Common myeloid progenitor, CD34-positive (primary cell): ENCODE measurements at regions not wholly inside any gene's neighbourhood (a gene's known extent, or its start where the extent isn't known, plus 50 kb on each side); places are given as distances from the start of the nearest gene placed in this dataset.

Experiments
- CTCF ChIA-PET: fragments of 350-600 bp; sonication (Branson Sonifier 250); formaldehyde crosslinking; loops from one replicate; lab custom pipeline; 2021; ENCODE audit warnings: antibody characterized with exemption; lab: Charles Lee
- POLR2A ChIA-PET: fragments of 350-600 bp; sonication (Branson Sonifier 250); formaldehyde crosslinking; loops from one replicate; lab custom pipeline; 2021; ENCODE audit warnings: antibody characterized with exemption; lab: Charles Lee
- DNase-seq, 3 donors: peaks; one replicate each; pipeline versions ENCODE4 v3.0.0 to v3.0.0-alpha.2; 2013
- H3K27ac ChIP-seq, 2 experiments: 1 replicate in 1 of 2; 2 replicates in 1 of 2; pipeline ENCODE4 v1.7.0; 2013; ENCODE audit warnings: inconsistent platforms in 2 of 2, low read length in 2 of 2, mild to moderate bottlenecking in 2 of 2, low read depth in 1 of 2, moderate library complexity in 1 of 2; ENCODE audit not compliant: severe bottlenecking in 2 of 2, insufficient read depth in 1 of 2, poor library complexity in 1 of 2
- H3K27me3 ChIP-seq, 5 experiments: replicated peaks in 2 of 5; 1 replicate in 3 of 5; 2 replicates in 2 of 5; pipeline versions ENCODE4 v1.6.1 to v1.7.0; 2013; ENCODE audit warnings: low read length in 4 of 5, mild to moderate bottlenecking in 2 of 5, moderate library complexity in 2 of 5, inconsistent platforms in 1 of 5; ENCODE audit not compliant: insufficient read depth in 5 of 5, control insufficient read depth in 4 of 5
- H3K36me3 ChIP-seq, 4 experiments: 1 replicate in 2 of 4; 2 replicates in 2 of 4; pipeline versions ENCODE4 v1.6.1 to v1.7.0; 2013; ENCODE audit warnings: low read length in 3 of 4, control low read depth in 1 of 4, mild to moderate bottlenecking in 1 of 4; ENCODE audit not compliant: control insufficient read depth in 4 of 4, insufficient read depth in 4 of 4
- H3K4me1 ChIP-seq, 4 experiments: 1 replicate in 3 of 4; 2 replicates in 1 of 4; pipeline versions ENCODE4 v1.6.1 to v1.7.1; 2013; ENCODE audit warnings: low read length in 3 of 4, mild to moderate bottlenecking in 3 of 4, control low read depth in 1 of 4, inconsistent platforms in 1 of 4, moderate library complexity in 1 of 4; ENCODE audit not compliant: control insufficient read depth in 4 of 4, insufficient read depth in 4 of 4; ENCODE audit errors: control extremely low read depth in 1 of 4
- H3K4me3 ChIP-seq, 7 experiments: 1 replicate in 4 of 7; 2 replicates in 3 of 7; pipeline versions ENCODE4 v1.5.1 to v1.7.0; 2013; ENCODE audit warnings: mild to moderate bottlenecking in 7 of 7, low read length in 6 of 7, moderate library complexity in 6 of 7, inconsistent platforms in 2 of 7, low read depth in 2 of 7, control low read depth in 1 of 7; ENCODE audit not compliant: insufficient read depth in 4 of 7, control insufficient read depth in 1 of 7; ENCODE audit errors: extremely low read depth in 1 of 7
- H3K9me3 ChIP-seq, 5 experiments: 1 replicate in 4 of 5; 2 replicates in 1 of 5; pipeline versions ENCODE4 v1.6.1 to v1.7.1; 2013; ENCODE audit warnings: low read length in 4 of 5, mild to moderate bottlenecking in 2 of 5, inconsistent platforms in 1 of 5, low read depth in 1 of 5, moderate library complexity in 1 of 5; ENCODE audit not compliant: control insufficient read depth in 4 of 5, insufficient read depth in 2 of 5; ENCODE audit errors: control extremely low read depth in 1 of 5
- WGBS: methylation state at CpG from one replicate; pipeline ENCODE4 v1.1.5; 2013; ENCODE audit not compliant: insufficient coverage; 5-methylcytosine and 5-hydroxymethylcytosine counted together

DNA sequence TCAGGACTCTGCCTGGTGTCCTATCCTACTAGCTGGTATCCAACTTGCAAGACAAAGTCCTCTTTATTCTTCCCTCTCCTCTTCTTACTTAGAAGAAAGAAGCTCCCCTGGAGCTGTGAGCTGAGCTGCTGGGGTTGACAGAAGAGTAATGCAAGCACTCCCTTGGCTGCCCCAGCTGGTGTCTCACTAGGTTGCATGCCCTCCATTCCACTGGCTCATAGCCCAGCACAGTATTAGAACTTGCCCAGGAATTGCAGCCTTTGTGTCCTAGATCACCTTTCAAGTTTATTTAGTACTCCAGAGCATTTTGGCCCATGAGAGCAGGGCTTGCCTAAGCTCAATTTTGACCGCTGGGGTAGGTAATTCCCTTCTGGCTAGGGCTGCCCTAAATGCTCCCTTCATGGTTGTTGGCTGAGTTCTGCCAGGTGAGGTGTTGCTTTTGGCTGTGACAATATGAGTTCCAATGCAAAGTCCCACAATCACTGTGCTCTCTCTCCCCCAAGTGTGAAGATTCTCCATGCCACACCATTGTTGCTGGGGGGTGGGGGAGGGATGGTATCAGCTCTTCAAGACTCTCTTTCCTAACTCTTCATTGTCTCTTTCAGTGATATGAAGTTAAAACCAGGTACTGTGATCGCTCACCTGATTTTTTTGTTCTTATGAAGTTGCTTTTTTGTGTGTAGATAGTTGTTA lies 317.4 kb upstream of the DDHD1 start:
- no peaks in the 10 kb centered on the region for H3K4me1 ChIP-seq
- no peak overlapping the region for H3K27ac ChIP-seq
- WGBS, result 45% methylated on average over 1 of the region's 2 CpGs
- H3K27me3 ChIP-seq, result no peaks in the 10 kb centered on the region
- no peak overlapping the region for H3K4me3 ChIP-seq
- H3K9me3 ChIP-seq, result peaks cover 0 to 7% (median 0%) of the 10 kb centered on the region in 5 experiments
- ChIA-PET CTCF (no interaction called here), POLR2A (no interaction called here)
- DNase-seq, result no peak
- no peaks in the 10 kb centered on the region for H3K36me3 ChIP-seq

DNA sequence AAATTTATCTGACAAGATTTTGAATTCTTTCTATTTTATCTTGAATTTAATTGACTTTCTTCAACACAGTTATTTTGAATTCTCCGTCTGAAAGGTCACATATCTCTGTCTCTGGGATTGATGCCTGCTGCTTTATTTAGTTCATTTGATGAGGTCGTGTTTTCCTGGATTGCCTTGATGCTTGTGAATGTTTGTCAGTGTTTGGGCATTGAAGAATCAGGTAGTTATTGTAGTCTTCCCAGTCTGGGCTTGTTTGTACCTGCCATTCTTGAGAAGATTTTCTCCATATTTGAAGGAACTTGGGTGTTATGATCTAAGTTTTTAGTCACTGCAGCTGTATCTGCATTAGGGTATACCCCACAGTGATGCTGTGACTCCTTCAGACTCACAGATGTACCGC lies 315.8 kb upstream of the DDHD1 start:
- POLR2A ChIA-PET, result no interaction called here
- Histone ChIP-seq H3K27ac (no peak overlapping the region), H3K4me1 (no peaks in the 10 kb centered on the region), H3K9me3 (peaks cover 0 to 7% (median 0%) of the 10 kb centered on the region in 5 experiments), H3K36me3 (no peaks in the 10 kb centered on the region), H3K27me3 (no peaks in the 10 kb centered on the region), H3K4me3 (no peak overlapping the region)
- no peak for DNase-seq
- WGBS, result 87% methylated on average over 2 of the region's 3 CpGs
- CTCF ChIA-PET, result no interaction called here

DNA sequence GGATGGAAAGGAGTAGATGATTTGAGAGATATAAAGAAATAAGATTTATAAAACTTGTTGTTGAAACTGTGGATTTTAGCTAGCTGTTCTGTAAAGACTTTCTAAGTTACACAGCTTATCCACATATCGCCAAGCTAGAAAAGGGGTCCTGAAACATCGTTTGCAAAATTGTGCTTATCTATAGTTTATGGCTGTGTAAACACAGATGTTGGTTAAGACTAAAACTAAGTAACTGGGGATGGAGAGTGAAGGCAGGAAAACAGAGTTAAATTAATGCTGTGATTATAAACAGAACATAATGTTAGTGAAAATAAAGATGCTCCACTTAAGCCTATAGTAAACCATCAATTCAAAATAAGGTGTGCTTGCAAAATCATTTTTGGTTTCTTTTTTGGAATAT lies 311.3 kb upstream of the DDHD1 start:
- Histone ChIP-seq H3K27ac (no peak overlapping the region), H3K36me3 (no peaks in the 10 kb centered on the region), H3K27me3 (no peaks in the 10 kb centered on the region), H3K4me3 (no peak overlapping the region), H3K9me3 (peaks cover 0 to 7% (median 0%) of the 10 kb centered on the region in 5 experiments), H3K4me1 (no peaks in the 10 kb centered on the region)
- DNase-seq, result no peak
- ChIA-PET CTCF (no interaction called here), POLR2A (no interaction called here)
- WGBS, result no CpG with 5 or more reads among the region's 2 CpGs

DNA sequence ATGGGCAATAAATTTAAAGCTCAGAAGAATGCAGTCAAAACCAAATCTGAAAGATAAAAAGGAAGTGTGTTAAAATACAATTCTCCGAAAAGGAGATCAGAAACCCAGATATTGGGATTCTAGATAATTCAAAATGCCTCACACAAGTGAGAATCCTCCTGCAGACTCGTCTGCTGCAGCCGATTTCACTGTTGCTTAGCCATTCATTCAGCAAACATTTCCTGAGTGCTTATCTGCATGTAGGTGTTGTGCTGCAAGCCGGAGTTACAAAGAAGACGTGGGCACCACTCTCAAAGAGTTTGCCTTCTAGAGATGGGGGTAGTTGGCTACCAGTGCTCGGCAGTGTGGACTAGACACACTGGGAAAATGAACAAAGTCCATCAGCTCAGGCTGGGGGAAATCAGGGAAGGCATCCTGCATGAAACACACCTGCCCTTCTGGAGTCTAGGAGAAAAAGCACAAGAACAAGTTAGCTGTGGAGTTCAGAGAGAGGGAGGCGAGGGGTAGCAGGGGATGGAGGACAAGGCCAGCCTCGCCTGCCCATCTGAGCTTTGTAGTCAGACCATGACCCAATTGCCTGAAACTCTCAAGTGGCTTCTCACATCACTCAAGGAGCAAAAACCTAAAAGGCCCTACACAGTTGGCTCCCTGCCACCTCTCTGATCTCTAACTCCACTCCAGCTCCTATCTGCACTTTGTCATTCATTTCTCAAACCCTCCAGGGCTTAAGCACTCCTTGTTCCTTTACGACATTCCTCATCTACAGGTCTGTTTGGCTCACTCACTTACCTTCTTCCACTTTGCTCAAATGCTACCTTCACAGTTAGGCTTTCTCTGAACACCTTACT lies 310.0 kb upstream of the DDHD1 start:
- no peaks in the 10 kb centered on the region for H3K4me1 ChIP-seq
- no peak overlapping the region for H3K4me3 ChIP-seq
- H3K9me3 ChIP-seq, result peaks cover 0 to 7% (median 0%) of the 10 kb centered on the region in 5 experiments
- no peak for DNase-seq
- H3K27ac ChIP-seq, result no peak overlapping the region
- CTCF ChIA-PET, result no interaction called here
- H3K36me3 ChIP-seq, result no peaks in the 10 kb centered on the region
- H3K27me3 ChIP-seq, result no peaks in the 10 kb centered on the region
- WGBS, result 83% methylated on average over 9 of the region's 9 CpGs
- POLR2A ChIA-PET, result no interaction called here

DNA sequence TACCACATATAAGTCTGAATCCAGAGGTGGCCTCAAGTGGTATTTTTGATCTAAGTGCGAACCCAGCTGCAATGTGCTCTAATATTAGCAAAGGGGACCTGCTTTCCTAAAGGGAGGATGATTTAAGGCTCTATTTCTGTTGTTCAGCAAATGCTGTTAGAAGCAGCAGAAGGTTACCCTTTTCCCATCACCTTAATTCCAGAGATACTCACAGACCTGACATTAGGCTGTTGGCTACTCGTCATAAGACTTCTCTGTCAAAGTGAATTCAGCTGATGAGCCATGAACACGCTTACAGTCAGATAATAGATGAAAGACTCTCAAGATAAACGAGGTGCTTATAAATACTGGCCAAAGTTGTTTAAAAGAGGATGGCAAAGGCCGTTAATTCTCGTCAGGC lies 308.7 kb upstream of the DDHD1 start:
- no peaks in the 10 kb centered on the region for H3K36me3 ChIP-seq
- POLR2A ChIA-PET, result no interaction called here
- no peaks in the 10 kb centered on the region for H3K4me1 ChIP-seq
- no peak overlapping the region for H3K4me3 ChIP-seq
- H3K27ac ChIP-seq, result no peak overlapping the region
- H3K27me3 ChIP-seq, result no peaks in the 10 kb centered on the region
- peaks cover 0 to 3% (median 0%) of the 10 kb centered on the region in 5 experiments for H3K9me3 ChIP-seq
- WGBS, result 87% methylated on average over 6 of the region's 6 CpGs
- DNase-seq, result no peak
- CTCF ChIA-PET, result no interaction called here

DNA sequence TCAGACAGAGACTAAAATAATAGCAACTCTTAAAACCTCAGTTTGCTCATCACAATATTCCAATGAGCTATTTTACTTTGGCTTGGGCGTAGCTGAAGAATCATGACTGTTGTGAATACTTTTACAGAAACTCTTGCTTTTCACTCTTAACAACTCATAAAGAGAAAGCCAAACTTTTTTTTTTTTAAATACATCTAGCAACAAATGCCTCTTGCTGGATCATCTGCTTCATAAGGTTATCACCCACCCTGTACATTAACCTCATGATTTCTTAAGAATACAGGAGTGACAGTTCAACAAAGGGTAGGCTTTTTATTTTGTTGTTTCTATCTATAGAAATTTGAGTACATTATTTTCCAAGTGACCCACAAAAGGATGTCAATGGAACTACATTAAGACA lies 307.4 kb upstream of the DDHD1 start:
- no peak overlapping the region for H3K27ac ChIP-seq
- H3K9me3 ChIP-seq, result no peaks in the 10 kb centered on the region
- ChIA-PET POLR2A (no interaction called here), CTCF (interaction anchor here (0.6 kb wide), 1 partner anchor 124 kb away, joined by 3 read pairs; no protein-coding TSS in a partner anchor)
- no peak overlapping the region for H3K4me3 ChIP-seq
- no peaks in the 10 kb centered on the region for H3K27me3 ChIP-seq
- DNase-seq, result no peak
- H3K36me3 ChIP-seq, result no peaks in the 10 kb centered on the region
- H3K4me1 ChIP-seq, result no peaks in the 10 kb centered on the region
- WGBS, result 100% methylated on average over 1 of the region's 1 CpG

DNA sequence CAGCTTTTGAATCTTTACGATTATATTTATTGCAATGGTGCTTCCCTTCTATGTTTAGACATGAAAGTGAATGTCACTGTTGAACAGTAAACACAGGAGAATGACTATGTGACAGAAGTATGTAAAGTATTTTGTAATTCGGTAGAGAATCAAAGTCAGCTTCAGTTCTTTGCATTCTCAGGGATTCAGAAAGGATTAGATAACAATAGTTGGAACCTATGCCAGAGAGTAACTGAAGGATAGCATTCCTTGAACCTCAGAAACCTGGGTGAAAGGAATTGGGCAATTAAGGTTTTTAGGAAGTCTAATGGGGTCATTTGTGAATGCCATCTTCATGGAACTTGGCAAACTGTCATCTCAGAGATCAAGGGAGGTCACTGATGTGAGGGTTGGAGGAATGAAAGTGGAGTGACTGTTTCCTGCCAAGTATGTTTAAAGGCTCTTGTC lies 305.3 kb upstream of the DDHD1 start:
- ChIA-PET CTCF (no interaction called here), POLR2A (no interaction called here)
- H3K4me3 ChIP-seq, result no peak overlapping the region
- no peaks in the 10 kb centered on the region for H3K27me3 ChIP-seq
- H3K36me3 ChIP-seq, result no peaks in the 10 kb centered on the region
- H3K4me1 ChIP-seq, result no peaks in the 10 kb centered on the region
- no peak for DNase-seq
- WGBS, result 73% methylated on average over 2 of the region's 2 CpGs
- H3K9me3 ChIP-seq, result no peaks in the 10 kb centered on the region
- H3K27ac ChIP-seq, result no peak overlapping the region
